HEK293T (cell line): ENCODE measurements at regions not wholly inside any gene's neighbourhood (a gene's known extent, or its start where the extent isn't known, plus 50 kb on each side); places are given as distances from the start of the nearest gene placed in this dataset.
"Not testable (repeated sequence)": the region's sequence is repeated elsewhere in the genome, so short reads cannot be mapped to it uniquely, and the experiment has no call there.

ENCODE experiments used
- CTCF ChIA-PET: fragments of 350-600 bp; formaldehyde crosslinking; extraction: SDS; loops from one replicate; lab custom pipeline; 2021; ENCODE audit warnings: antibody characterized with exemption, inconsistent platforms; lab: Yijun Ruan, JAX
- POLR2A ChIA-PET: fragments of 350-600 bp; formaldehyde crosslinking; extraction: SDS; loops from one replicate; lab custom pipeline; 2020; ENCODE audit warnings: antibody characterized with exemption, inconsistent platforms; lab: Yijun Ruan, JAX
- DNase-seq: peaks from one replicate; pipeline ENCODE4 v3.0.0; 2012; ENCODE audit warnings: mixed read lengths; ENCODE audit errors: extremely low spot score
- ARNT ChIP-seq: fragments of 450-650 bp; IDR thresholded peaks from 2 replicates; pipeline ENCODE4 v1.6.1; 2017; ENCODE audit warnings: mild to moderate bottlenecking
- BHLHE40 ChIP-seq: fragments of 450-650 bp; IDR thresholded peaks from 2 replicates; pipeline ENCODE4 v1.6.1; 2016; ENCODE audit warnings: mild to moderate bottlenecking, moderate library complexity, borderline replicate concordance
- CTBP1 ChIP-seq: fragments of 450-650 bp; IDR thresholded peaks from 2 replicates; pipeline ENCODE4 v1.6.1; 2016; ENCODE audit warnings: borderline replicate concordance
- ELF4 ChIP-seq: fragments of 450-650 bp; IDR thresholded peaks from 2 replicates; pipeline ENCODE4 v1.6.1; 2017; ENCODE audit warnings: antibody characterized with exemption
- FOXA1 ChIP-seq: fragments of 450-650 bp; IDR thresholded peaks from 2 replicates; pipeline ENCODE4 v1.6.1; 2016; ENCODE audit warnings: mild to moderate bottlenecking
- FOXK2 ChIP-seq: fragments of 450-650 bp; IDR thresholded peaks from 2 replicates; pipeline ENCODE4 v1.6.1; 2016; ENCODE audit warnings: mild to moderate bottlenecking
- FOXM1 ChIP-seq: fragments of 450-650 bp; IDR thresholded peaks from 2 replicates; pipeline ENCODE4 v1.6.1; 2017; ENCODE audit warnings: mild to moderate bottlenecking, borderline replicate concordance
- HDGF ChIP-seq: fragments of 450-650 bp; IDR thresholded peaks from 2 replicates; pipeline ENCODE4 v1.6.1; 2017; ENCODE audit warnings: antibody characterized with exemption, borderline replicate concordance
- L3MBTL2 ChIP-seq: fragments of 450-650 bp; conservative IDR thresholded peaks from 2 replicates; pipeline ENCODE4 v1.6.1; 2016; ENCODE audit warnings: mild to moderate bottlenecking
- LEF1 ChIP-seq: fragments of 450-650 bp; IDR thresholded peaks from 2 replicates; pipeline ENCODE4 v1.6.1; 2017; ENCODE audit warnings: mild to moderate bottlenecking, borderline replicate concordance
- NFRKB ChIP-seq: fragments of 450-650 bp; IDR thresholded peaks from 2 replicates; pipeline ENCODE4 v1.6.1; 2016; ENCODE audit warnings: mild to moderate bottlenecking, moderate library complexity
- SP1 ChIP-seq: fragments of 450-650 bp; IDR thresholded peaks from 2 replicates; pipeline ENCODE4 v1.6.1; 2017
- SUZ12 ChIP-seq: fragments of 450-650 bp; IDR thresholded peaks from 2 replicates; pipeline ENCODE4 v1.6.1; 2016; ENCODE audit warnings: mild to moderate bottlenecking
- TARDBP ChIP-seq: fragments of 450-650 bp; IDR thresholded peaks from 2 replicates; pipeline ENCODE4 v1.6.1; 2016
- ZNF384 ChIP-seq: fragments of 450-650 bp; IDR thresholded peaks from 2 replicates; pipeline ENCODE4 v1.6.1; 2016
- TF ChIP-seq, protein P1 (sequence below): fragments of 450-650 bp; IDR thresholded peaks from 2 replicates; pipeline ENCODE4 v1.6.1; 2016

DNA sequence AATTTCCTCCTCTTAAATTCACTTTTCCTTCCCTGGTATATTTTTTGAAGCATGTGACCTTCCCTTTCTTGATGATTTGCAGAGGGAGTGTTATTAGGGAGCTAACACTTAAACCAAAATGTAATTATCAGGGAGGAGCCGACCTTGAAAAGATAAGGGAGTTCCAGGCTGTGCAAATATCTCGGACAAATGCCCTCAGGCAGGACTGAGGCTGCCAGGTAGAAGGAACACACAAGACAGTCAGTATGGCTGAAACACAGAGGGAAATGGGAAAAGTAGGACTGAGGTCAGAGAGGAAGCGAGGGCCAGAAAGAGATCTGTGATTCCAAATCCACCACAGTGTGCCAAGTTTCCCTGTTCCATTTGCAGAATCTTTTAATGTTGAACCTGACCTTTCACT lies 221.0 kb downstream of the CNTN3 start:
- TF ChIP-seq ZNF384 (no peak), HDGF (no peak), FOXK2 (no peak), FOXM1 (no peak), SUZ12 (no peak), BHLHE40 (no peak), LEF1 (no peak), SP1 (no peak), NFRKB (no peak), ELF4 (no peak), TARDBP (no peak), FOXA1 (no peak), ARNT (no peak), CTBP1 (no peak), L3MBTL2 (no peak)
- TF ChIP-seq, protein P1, sequence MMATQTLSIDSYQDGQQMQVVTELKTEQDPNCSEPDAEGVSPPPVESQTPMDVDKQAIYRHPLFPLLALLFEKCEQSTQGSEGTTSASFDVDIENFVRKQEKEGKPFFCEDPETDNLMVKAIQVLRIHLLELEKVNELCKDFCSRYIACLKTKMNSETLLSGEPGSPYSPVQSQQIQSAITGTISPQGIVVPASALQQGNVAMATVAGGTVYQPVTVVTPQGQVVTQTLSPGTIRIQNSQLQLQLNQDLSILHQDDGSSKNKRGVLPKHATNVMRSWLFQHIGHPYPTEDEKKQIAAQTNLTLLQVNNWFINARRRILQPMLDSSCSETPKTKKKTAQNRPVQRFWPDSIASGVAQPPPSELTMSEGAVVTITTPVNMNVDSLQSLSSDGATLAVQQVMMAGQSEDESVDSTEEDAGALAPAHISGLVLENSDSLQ, result no peak
- no peak for DNase-seq
- ChIA-PET CTCF (no interaction called here), POLR2A (no interaction called here)

DNA sequence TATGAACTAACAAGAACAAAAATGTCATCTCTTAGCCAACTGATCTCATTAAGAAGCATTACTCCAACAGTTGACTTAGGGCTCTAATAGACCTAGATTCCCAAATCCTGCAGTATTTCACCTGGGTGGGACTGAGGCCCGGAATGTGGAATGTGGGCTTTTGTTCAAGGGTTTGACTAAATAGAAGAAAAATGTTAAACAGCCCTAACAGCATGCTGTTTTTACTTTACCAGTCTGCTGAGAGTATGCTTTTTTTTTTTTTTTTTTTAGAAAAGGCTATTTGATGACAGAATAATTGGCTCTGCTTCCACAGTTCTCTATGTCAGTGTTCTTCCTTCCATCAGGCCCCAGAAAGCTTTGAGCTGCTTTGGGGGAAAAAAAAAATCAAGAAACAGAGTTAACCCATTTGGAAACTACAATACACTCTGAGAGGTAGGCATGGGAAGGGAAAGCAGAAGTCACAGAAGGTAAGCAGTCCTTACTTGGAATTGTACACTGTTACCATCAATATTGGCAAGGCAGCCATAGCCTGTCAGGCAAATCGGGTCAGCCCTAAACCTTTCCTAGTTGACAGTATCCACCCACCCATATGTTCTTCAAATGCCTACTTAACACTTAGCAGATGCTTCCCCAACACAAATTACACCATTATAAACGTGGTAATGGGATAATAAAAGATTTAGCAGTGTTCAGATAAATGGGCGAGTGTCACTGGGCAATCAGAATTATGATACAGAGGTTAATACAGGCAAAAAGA lies 224.2 kb downstream of the CNTN3 start:
- no peak for DNase-seq
- ChIA-PET POLR2A (no interaction called here), CTCF (no interaction called here)
- no peak for TF ChIP-seq SUZ12
- no peak for TF ChIP-seq FOXK2
- TF ChIP-seq BHLHE40, result no peak

DNA sequence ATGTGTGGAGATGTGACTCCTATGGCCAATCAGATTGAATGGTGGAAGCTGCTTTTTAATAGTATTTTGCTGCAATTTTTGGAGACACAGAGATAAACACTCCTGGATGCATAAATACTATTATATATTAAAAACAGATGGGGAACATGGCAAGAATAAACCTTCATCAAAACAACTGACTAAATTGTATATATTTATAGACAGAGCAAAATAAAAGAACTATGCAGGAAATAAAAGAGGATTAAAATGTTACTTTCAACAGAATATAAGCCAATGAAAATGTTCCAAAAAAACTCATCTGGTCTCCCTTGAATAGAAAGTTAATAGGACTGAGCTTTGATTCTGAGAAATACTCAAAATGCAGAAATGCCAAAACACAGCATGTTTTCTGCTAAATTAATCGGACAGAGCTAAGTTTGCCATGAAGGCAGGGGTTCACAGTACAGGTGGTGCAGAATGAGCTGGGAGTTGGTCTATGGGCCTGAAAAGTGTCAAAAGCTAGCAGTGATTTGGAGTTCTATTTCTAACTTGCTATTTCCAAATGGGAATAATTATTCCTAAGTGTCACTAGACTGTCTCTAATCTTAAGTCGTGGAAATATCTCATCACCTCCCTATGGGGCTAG lies 227.2 kb downstream of the CNTN3 start:
- POLR2A ChIA-PET, result no interaction called here
- CTCF ChIA-PET, result no interaction called here
- no peak for DNase-seq
- TF ChIP-seq CTBP1 (no peak), ARNT (no peak), ELF4 (no peak)
- TF ChIP-seq, protein P1, result no peak

DNA sequence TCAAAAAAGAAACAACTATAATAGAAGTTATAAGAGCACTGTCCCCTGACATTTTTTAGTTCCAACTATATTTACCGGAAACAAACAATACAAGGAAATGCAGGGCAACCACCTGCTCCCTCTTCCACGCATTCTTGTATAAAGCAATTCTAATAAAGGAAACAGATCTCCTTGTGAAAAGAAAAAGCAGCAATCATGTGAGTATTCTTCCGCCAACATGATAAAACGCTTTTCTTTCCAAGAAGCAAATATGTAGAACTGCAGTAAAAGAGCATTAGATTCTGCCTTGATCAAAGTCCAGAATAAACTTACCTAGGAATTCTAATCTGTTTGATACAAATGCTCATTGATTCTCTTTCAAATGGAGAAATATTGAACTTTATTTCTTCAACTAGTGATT lies 230.3 kb downstream of the CNTN3 start:
- ChIA-PET CTCF (no interaction called here), POLR2A (no interaction called here)
- no peak for DNase-seq
- TF ChIP-seq FOXA1 (no peak), ARNT (no peak), ELF4 (no peak), FOXM1 (no peak), HDGF (no peak), SP1 (no peak), SUZ12 (no peak), CTBP1 (no peak), FOXK2 (no peak), BHLHE40 (no peak), NFRKB (no peak), LEF1 (no peak), L3MBTL2 (no peak), TARDBP (no peak), ZNF384 (no peak)
- TF ChIP-seq, protein P1, result no peak

DNA sequence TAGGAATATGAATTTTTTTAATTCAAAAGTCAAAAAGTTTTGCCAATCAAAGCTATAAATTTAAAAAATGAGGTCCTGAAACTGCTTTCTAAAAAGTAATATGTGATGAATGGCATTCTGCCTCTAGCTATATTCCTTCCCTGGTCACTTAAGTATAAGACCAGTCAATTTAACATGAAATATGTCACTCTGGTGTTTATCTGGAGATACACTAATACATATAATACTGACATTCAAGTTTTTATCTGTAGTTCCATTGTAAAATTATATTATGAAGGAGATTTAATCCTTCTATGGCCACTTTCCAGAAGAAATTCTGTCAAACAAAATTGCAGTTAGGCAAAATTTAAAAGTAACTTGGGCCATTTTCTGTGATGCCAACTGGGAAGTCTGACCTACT lies 236.8 kb downstream of the CNTN3 start:
- no peak for TF ChIP-seq HDGF
- TF ChIP-seq ZNF384, result no peak
- no peak for TF ChIP-seq LEF1
- no peak for TF ChIP-seq ARNT
- no peak for TF ChIP-seq FOXM1
- TF ChIP-seq, protein P1, result no peak
- TF ChIP-seq BHLHE40, result no peak
- TF ChIP-seq TARDBP, result no peak
- TF ChIP-seq CTBP1, result no peak
- CTCF ChIA-PET, result no interaction called here
- POLR2A ChIA-PET, result no interaction called here
- DNase-seq, result no peak

DNA sequence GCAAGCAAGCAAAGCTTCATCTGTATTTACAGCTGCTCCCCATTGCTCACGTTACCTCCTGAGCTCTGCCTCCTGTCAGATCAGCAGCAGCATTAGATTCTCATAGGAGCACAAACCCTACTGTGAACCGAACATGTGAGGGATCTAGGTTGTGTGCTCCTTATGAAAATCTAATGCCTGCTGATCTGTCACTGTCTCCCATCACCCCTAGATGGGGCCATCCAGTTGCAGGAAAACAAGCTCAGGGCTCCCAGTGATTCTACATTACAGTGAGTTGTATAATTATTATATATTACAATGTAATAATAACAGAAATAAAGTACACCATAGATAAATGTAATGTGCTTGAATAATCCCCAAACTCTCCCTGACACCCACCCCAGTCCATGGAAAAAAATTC lies 238.1 kb downstream of the CNTN3 start:
- DNase-seq, CTCF ChIA-PET, POLR2A ChIA-PET: not testable (repeated sequence)
